Activated naive CD8-positive, alpha-beta T cell treated with anti-CD3 and anti-CD28 coated beads, Interleukin-2, amount 10 ng/mL, durations not matched to agents 7 days and 5 days (primary cell): ENCODE measurements at regions not wholly inside any gene's neighbourhood (a gene's known extent, or its start where the extent isn't known, plus 50 kb on each side); places are given as distances from the start of the nearest gene placed in this dataset.

Source experiments
- ATAC-seq: fragments of 150-1000 bp; cut with Tn5 transposase; one replicate; pipeline ENCODE4 v1.10.0; 2021; ENCODE audit warnings: low read depth, moderate library complexity
- POLR2A ChIA-PET: fragments of 350-600 bp; sonication (Branson Sonifier 250); formaldehyde crosslinking; loops from one replicate; lab custom pipeline; 2021; ENCODE audit warnings: antibody characterized with exemption; lab: Charles Lee
- DNase-seq: peaks from one replicate; pipeline ENCODE4 v3.0.0; 2021
- H3K27ac Mint-ChIP-seq: one replicate; pipeline ENCODE4 v1.8.0; 2022; ENCODE audit warnings: mild to moderate bottlenecking, mixed read lengths
- H3K27me3 Mint-ChIP-seq: one replicate; pipeline ENCODE4 v1.8.0; 2022; ENCODE audit warnings: mild to moderate bottlenecking, moderate library complexity, mixed read lengths
- H3K36me3 Mint-ChIP-seq: one replicate; pipeline ENCODE4 v1.8.0; 2021; ENCODE audit warnings: mild to moderate bottlenecking, mixed read lengths
- H3K4me1 Mint-ChIP-seq: one replicate; pipeline ENCODE4 v1.8.0; 2021; ENCODE audit warnings: mixed read lengths
- H3K4me3 Mint-ChIP-seq: one replicate; pipeline ENCODE4 v1.8.0; 2022; ENCODE audit warnings: mild to moderate bottlenecking, moderate library complexity, mixed read lengths
- H3K9me3 Mint-ChIP-seq: one replicate; pipeline ENCODE4 v1.8.0; 2021; ENCODE audit warnings: mixed read lengths

- POLR2A ChIA-PET, result no interaction called here
- H3K27ac Mint-ChIP-seq, result no peak overlapping the region
Measured at GRCh38 chr3:177827511-177828207, 630.4 kb upstream of the TBL1XR1 start.

GRCh38 chr3:177828208-177828565 lies 630.9 kb upstream of the TBL1XR1 start:
- no peak overlapping the region for H3K4me3 Mint-ChIP-seq
- no peaks in the 10 kb centered on the region for H3K9me3 Mint-ChIP-seq
- POLR2A ChIA-PET, result no interaction called here
- H3K27ac Mint-ChIP-seq, result no peak overlapping the region
- no peaks in the 10 kb centered on the region for H3K4me1 Mint-ChIP-seq
- DNase-seq (no peak), ATAC-seq (no peak)
- H3K36me3 Mint-ChIP-seq, result no peaks in the 10 kb centered on the region
- H3K27me3 Mint-ChIP-seq, result no peaks in the 10 kb centered on the region

More at GRCh38 chr3:177827511-177828207, 630.4 kb upstream of the TBL1XR1 start:
- DNase-seq (no peak), ATAC-seq (no peak)
- Mint-ChIP-seq H3K36me3 (no peaks in the 10 kb centered on the region), H3K4me1 (no peaks in the 10 kb centered on the region), H3K9me3 (no peaks in the 10 kb centered on the region), H3K4me3 (no peak overlapping the region), H3K27me3 (no peaks in the 10 kb centered on the region)

GRCh38 chr3:177830411-177830849 lies 633.1 kb upstream of the TBL1XR1 start:
- DNase-seq (no peak), ATAC-seq (no peak)
- H3K27ac Mint-ChIP-seq, result no peak overlapping the region
- no peaks in the 10 kb centered on the region for H3K36me3 Mint-ChIP-seq
- no peaks in the 10 kb centered on the region for H3K27me3 Mint-ChIP-seq
- H3K4me1 Mint-ChIP-seq, result no peaks in the 10 kb centered on the region
- H3K9me3 Mint-ChIP-seq, result no peaks in the 10 kb centered on the region
- no peak overlapping the region for H3K4me3 Mint-ChIP-seq
- POLR2A ChIA-PET, result no interaction called here

- Mint-ChIP-seq H3K4me3 (no peak overlapping the region), H3K4me1 (no peaks in the 10 kb centered on the region), H3K27ac (no peak overlapping the region), H3K27me3 (no peaks in the 10 kb centered on the region), H3K9me3 (no peaks in the 10 kb centered on the region), H3K36me3 (no peaks in the 10 kb centered on the region)
- POLR2A ChIA-PET, result no interaction called here
- no peak for DNase-seq
- no peak for ATAC-seq
Measured at GRCh38 chr3:177831361-177831760, 634.1 kb upstream of the TBL1XR1 start.

GRCh38 chr3:177832880-177833279 lies 635.6 kb upstream of the TBL1XR1 start:
- no peak for DNase-seq
- H3K27me3 Mint-ChIP-seq, result no peaks in the 10 kb centered on the region
- no peaks in the 10 kb centered on the region for H3K9me3 Mint-ChIP-seq
- no peaks in the 10 kb centered on the region for H3K4me1 Mint-ChIP-seq
- no peak overlapping the region for H3K4me3 Mint-ChIP-seq
- H3K27ac Mint-ChIP-seq, result no peak overlapping the region
- POLR2A ChIA-PET, result no interaction called here
- H3K36me3 Mint-ChIP-seq, result no peaks in the 10 kb centered on the region
- ATAC-seq, result no peak

- Mint-ChIP-seq H3K36me3 (no peaks in the 10 kb centered on the region), H3K27ac (no peak overlapping the region), H3K9me3 (no peaks in the 10 kb centered on the region), H3K4me3 (no peak overlapping the region), H3K4me1 (no peaks in the 10 kb centered on the region), H3K27me3 (no peaks in the 10 kb centered on the region)
- POLR2A ChIA-PET, result no interaction called here
- DNase-seq (no peak), ATAC-seq (no peak)
Measured at GRCh38 chr3:177833332-177833731, 636.0 kb upstream of the TBL1XR1 start.

GRCh38 chr3:177835008-177835407 lies 637.7 kb upstream of the TBL1XR1 start:
- Mint-ChIP-seq H3K4me3 (no peak overlapping the region), H3K4me1 (no peaks in the 10 kb centered on the region), H3K27me3 (no peaks in the 10 kb centered on the region), H3K27ac (no peak overlapping the region), H3K36me3 (no peaks in the 10 kb centered on the region), H3K9me3 (peaks cover 1% of the 10 kb centered on the region)
- DNase-seq (no peak), ATAC-seq (no peak)
- POLR2A ChIA-PET, result no interaction called here

GRCh38 chr3:177835917-177836316 lies 638.6 kb upstream of the TBL1XR1 start:
- Mint-ChIP-seq H3K27ac (no peak overlapping the region), H3K27me3 (no peaks in the 10 kb centered on the region), H3K36me3 (no peaks in the 10 kb centered on the region), H3K9me3 (peaks cover 1% of the 10 kb centered on the region), H3K4me3 (no peak overlapping the region), H3K4me1 (no peaks in the 10 kb centered on the region)
- DNase-seq (no peak), ATAC-seq (no peak)
- POLR2A ChIA-PET, result no interaction called here

- H3K4me1 Mint-ChIP-seq, result no peaks in the 10 kb centered on the region
- H3K27me3 Mint-ChIP-seq, result no peaks in the 10 kb centered on the region
- DNase-seq (no peak), ATAC-seq (no peak)
- POLR2A ChIA-PET, result no interaction called here
- H3K9me3 Mint-ChIP-seq, result peaks cover 1% of the 10 kb centered on the region
- H3K4me3 Mint-ChIP-seq, result no peak overlapping the region
- no peak overlapping the region for H3K27ac Mint-ChIP-seq
- no peaks in the 10 kb centered on the region for H3K36me3 Mint-ChIP-seq
Measured at GRCh38 chr3:177836671-177837070, 639.4 kb upstream of the TBL1XR1 start.

GRCh38 chr3:177837951-177838655 lies 640.8 kb upstream of the TBL1XR1 start:
- H3K4me1 Mint-ChIP-seq, result no peaks in the 10 kb centered on the region
- H3K4me3 Mint-ChIP-seq, result no peak overlapping the region
- POLR2A ChIA-PET, result no interaction called here
- ATAC-seq, result no peak
- no peaks in the 10 kb centered on the region for H3K27me3 Mint-ChIP-seq
- peaks cover 1% of the 10 kb centered on the region for H3K9me3 Mint-ChIP-seq
- no peaks in the 10 kb centered on the region for H3K36me3 Mint-ChIP-seq
- H3K27ac Mint-ChIP-seq, result no peak overlapping the region
- no peak for DNase-seq

- no peak overlapping the region for H3K27ac Mint-ChIP-seq
- no peaks in the 10 kb centered on the region for H3K4me1 Mint-ChIP-seq
- POLR2A ChIA-PET, result no interaction called here
- H3K36me3 Mint-ChIP-seq, result no peaks in the 10 kb centered on the region
- no peak overlapping the region for H3K4me3 Mint-ChIP-seq
- no peak for ATAC-seq
- no peaks in the 10 kb centered on the region for H3K27me3 Mint-ChIP-seq
- DNase-seq, result no peak
- peaks cover 1% of the 10 kb centered on the region for H3K9me3 Mint-ChIP-seq
Measured at GRCh38 chr3:177838766-177839350, 641.6 kb upstream of the TBL1XR1 start.

- ATAC-seq, result no peak
- peaks cover 1% of the 10 kb centered on the region for H3K9me3 Mint-ChIP-seq
- H3K27ac Mint-ChIP-seq, result no peak overlapping the region
- H3K36me3 Mint-ChIP-seq, result no peaks in the 10 kb centered on the region
- no peak for DNase-seq
- POLR2A ChIA-PET, result no interaction called here
- no peak overlapping the region for H3K4me3 Mint-ChIP-seq
- H3K4me1 Mint-ChIP-seq, result no peaks in the 10 kb centered on the region
- H3K27me3 Mint-ChIP-seq, result no peaks in the 10 kb centered on the region
Measured at GRCh38 chr3:177842302-177842701, 645.0 kb upstream of the TBL1XR1 start.

- Mint-ChIP-seq H3K4me1 (no peaks in the 10 kb centered on the region), H3K36me3 (no peaks in the 10 kb centered on the region), H3K9me3 (peaks cover 1% of the 10 kb centered on the region), H3K4me3 (no peak overlapping the region), H3K27ac (no peak overlapping the region), H3K27me3 (no peaks in the 10 kb centered on the region)
- no peak for ATAC-seq
- no peak for DNase-seq
- POLR2A ChIA-PET, result no interaction called here
Measured at GRCh38 chr3:177842743-177843734, 645.8 kb upstream of the TBL1XR1 start.
